H1 (cell line): ENCODE measurements at regions not wholly inside any gene's neighbourhood (a gene's known extent, or its start where the extent isn't known, plus 50 kb on each side); places are given as distances from the start of the nearest gene placed in this dataset.

Experiments
- CTCF ChIA-PET: fragments of 300-600 bp; sonication (Branson Sonifier 250); formaldehyde crosslinking; loops from one replicate; lab custom pipeline; 2021; ENCODE audit not compliant: partially characterized antibody; lab: Charles Lee
- POLR2A ChIA-PET: fragments of 300-600 bp; sonication (Branson Sonifier 250); formaldehyde crosslinking; loops from one replicate; lab custom pipeline; 2021; ENCODE audit warnings: inconsistent platforms; ENCODE audit not compliant: partially characterized antibody; lab: Charles Lee
- DNase-seq, 2 experiments: peaks; one replicate each; pipeline versions ENCODE4 v3.0.0 to v3.0.0-alpha.2; 2010 to 2022; ENCODE audit warnings: low spot score in 2 of 2, low read depth in 1 of 2, mixed read lengths in 1 of 2
- FAIRE-seq: peaks from 2 replicates; lab custom pipeline; 2011; peaks lifted over from hg19 to GRCh38; lab: Jason Lieb, UNC
- H2AFZ ChIP-seq: 2 replicates; pipeline ENCODE4 v1.8.1; 2012; ENCODE audit warnings: low read length, inconsistent platforms
- H2AK5ac ChIP-seq: 2 replicates; pipeline ENCODE4 v1.6.1; 2013; ENCODE audit warnings: low read depth, low read length
- H2BK120ac ChIP-seq: replicated peaks from 2 replicates; pipeline ENCODE3; 2013; ENCODE audit warnings: low read depth, low read length, inconsistent platforms
- H2BK12ac ChIP-seq: 2 replicates; pipeline ENCODE4 v1.6.1; 2013; ENCODE audit warnings: low read depth, low read length
- H2BK15ac ChIP-seq: 2 replicates; pipeline ENCODE4 v1.6.1; 2013; ENCODE audit warnings: low read length
- H2BK20ac ChIP-seq: 2 replicates; pipeline ENCODE4 v1.6.1; 2013; ENCODE audit warnings: low read length
- H2BK5ac ChIP-seq: 2 replicates; pipeline ENCODE4 v1.6.1; 2013; ENCODE audit warnings: low read depth, low read length
- H3K14ac ChIP-seq: 2 replicates; pipeline ENCODE4 v1.6.1; 2013; ENCODE audit warnings: inconsistent platforms; ENCODE audit not compliant: insufficient read length
- H3K18ac ChIP-seq: 2 replicates; pipeline ENCODE4 v1.6.1; 2013; ENCODE audit warnings: low read length; ENCODE audit errors: extremely low read depth
- H3K23ac ChIP-seq: 2 replicates; pipeline ENCODE4 v1.6.1; 2013; ENCODE audit warnings: inconsistent platforms; ENCODE audit not compliant: insufficient read length
- H3K23me2 ChIP-seq: 2 replicates; pipeline ENCODE4 v1.6.1; 2013; ENCODE audit warnings: low read depth, low read length
- H3K27ac ChIP-seq: 2 replicates; pipeline ENCODE4 v1.6.1; 2011; ENCODE audit warnings: low read depth, low read length, inconsistent platforms
- H3K27me3 ChIP-seq, 4 experiments: replicated peaks in 1 of 4; 1 replicate in 1 of 4; 2 replicates in 3 of 4; pipeline versions ENCODE4 v1.6.1 to v1.8.1; 2011 to 2013; ENCODE audit warnings: low read length in 3 of 4, mild to moderate bottlenecking in 3 of 4, inconsistent platforms in 2 of 4, mixed read lengths in 2 of 4, moderate library complexity in 1 of 4; ENCODE audit not compliant: control insufficient read depth in 3 of 4, insufficient read depth in 3 of 4; ENCODE audit errors: extremely low read depth in 1 of 4
- H3K36me3 ChIP-seq, 4 experiments: 2 replicates each; pipeline versions ENCODE4 v1.6.1 to v1.8.1; 2011 to 2013; ENCODE audit warnings: mild to moderate bottlenecking in 4 of 4, low read length in 3 of 4, moderate library complexity in 2 of 4, control low read depth in 1 of 4, inconsistent platforms in 1 of 4; ENCODE audit not compliant: insufficient read depth in 4 of 4, control insufficient read depth in 2 of 4
- H3K4ac ChIP-seq: replicated peaks from 2 replicates; pipeline ENCODE3; 2013; ENCODE audit warnings: low read length, low read depth, mixed read lengths, inconsistent platforms; ENCODE audit not compliant: insufficient read length
- H3K4me1 ChIP-seq, 4 experiments: replicated peaks in 1 of 4; 1 replicate in 1 of 4; 2 replicates in 3 of 4; pipeline versions ENCODE4 v1.6.1 to v1.8.1; 2011 to 2013; ENCODE audit warnings: low read length in 3 of 4, inconsistent platforms in 2 of 4, mixed read lengths in 1 of 4; ENCODE audit not compliant: insufficient read depth in 4 of 4, control insufficient read depth in 3 of 4
- H3K4me2 ChIP-seq, 2 experiments: 2 replicates each; pipeline versions ENCODE4 v1.6.1 to v1.8.1; 2011 to 2013; ENCODE audit warnings: low read depth in 2 of 2, low read length in 2 of 2, control low read depth in 1 of 2, inconsistent platforms in 1 of 2, mild to moderate bottlenecking in 1 of 2; ENCODE audit not compliant: insufficient read depth in 1 of 2
- H3K4me3 ChIP-seq, 4 experiments: fragments of 200-600, 300-600 bp in 1 of 4; sonication (generic), shearing (Covaris generic), sonication (Bioruptor Twin) in 1 of 4; 2 replicates each; pipeline versions ENCODE4 v1.5.1 to v1.8.1; 2011 to 2016; ENCODE audit warnings: low read length in 4 of 4, low read depth in 3 of 4, control low read depth in 2 of 4, inconsistent platforms in 2 of 4, mild to moderate bottlenecking in 2 of 4, mixed read lengths in 1 of 4, moderate library complexity in 1 of 4; ENCODE audit not compliant: insufficient read depth in 2 of 4; ENCODE audit errors: extremely low read depth in 1 of 4
- H3K56ac ChIP-seq: replicated peaks from 2 replicates; pipeline ENCODE3; 2013; ENCODE audit warnings: low read depth, mild to moderate bottlenecking, mixed read lengths, low read length, inconsistent platforms; ENCODE audit not compliant: insufficient read length
- H3K79me1 ChIP-seq: 2 replicates; pipeline ENCODE4 v1.6.1; 2013; ENCODE audit warnings: low read depth, low read length, control low read depth
- H3K79me2 ChIP-seq, 2 experiments: 2 replicates each; pipeline versions ENCODE4 v1.6.1 to v1.8.1; 2012 to 2013; ENCODE audit warnings: low read length in 2 of 2, mild to moderate bottlenecking in 2 of 2, inconsistent platforms in 1 of 2; ENCODE audit not compliant: insufficient read depth in 2 of 2, control insufficient read depth in 1 of 2
- H3K9ac ChIP-seq, 4 experiments: replicated peaks in 1 of 4; 1 replicate in 1 of 4; 2 replicates in 3 of 4; pipeline versions ENCODE4 v1.6.1 to v1.8.1; 2011 to 2013; ENCODE audit warnings: low read depth in 3 of 4, low read length in 3 of 4, control low read depth in 2 of 4, mild to moderate bottlenecking in 2 of 4, moderate library complexity in 2 of 4, inconsistent platforms in 1 of 4; ENCODE audit errors: extremely low read depth in 1 of 4
- H3K9me3 ChIP-seq, 2 experiments: 2 replicates each; pipeline versions ENCODE4 v1.6.1 to v1.8.1; 2012 to 2013; ENCODE audit warnings: mild to moderate bottlenecking in 2 of 2, moderate library complexity in 2 of 2, control low read depth in 1 of 2, inconsistent platforms in 1 of 2, low read depth in 1 of 2, low read length in 1 of 2, mixed read lengths in 1 of 2; ENCODE audit not compliant: insufficient read depth in 2 of 2
- H4K20me1 ChIP-seq, 2 experiments: replicated peaks in 1 of 2; 2 replicates each; pipeline versions ENCODE3 to v1.8.1; 2011 to 2013; ENCODE audit warnings: inconsistent platforms in 2 of 2, low read length in 2 of 2, mild to moderate bottlenecking in 1 of 2; ENCODE audit not compliant: insufficient read depth in 2 of 2, control insufficient read depth in 1 of 2
- H4K5ac ChIP-seq: 2 replicates; pipeline ENCODE4 v1.6.1; 2013; ENCODE audit warnings: low read length, low read depth, mixed read lengths, inconsistent platforms; ENCODE audit not compliant: insufficient read length
- H4K8ac ChIP-seq: 2 replicates; pipeline ENCODE4 v1.8.0; 2013; ENCODE audit warnings: mild to moderate bottlenecking, moderate library complexity, low read length, inconsistent platforms; ENCODE audit not compliant: insufficient read depth; ENCODE audit errors: extremely low read depth
- H4K91ac ChIP-seq: replicated peaks from 2 replicates; pipeline ENCODE3; 2013; ENCODE audit warnings: low read length, mixed read lengths, inconsistent platforms; ENCODE audit not compliant: insufficient read length
- BACH1 ChIP-seq: IDR thresholded peaks from 2 replicates; pipeline ENCODE4 v1.6.1; 2012; ENCODE audit warnings: low read length, improper control_type of control experiment
- BRCA1 ChIP-seq: IDR thresholded peaks from 2 replicates; pipeline ENCODE4 v1.6.1; 2012; ENCODE audit warnings: low read depth, low read length, improper control_type of control experiment
- EGR1 ChIP-seq: IDR thresholded peaks from 2 replicates; pipeline ENCODE4 v1.6.1; 2011; ENCODE audit warnings: low read depth, low read length, borderline replicate concordance
- EP300 ChIP-seq, 2 experiments: IDR thresholded peaks; 1 replicate in 1 of 2; 2 replicates in 1 of 2; pipeline ENCODE4 v1.6.1; 2011 to 2012; ENCODE audit warnings: low read depth in 2 of 2, low read length in 2 of 2, mild to moderate bottlenecking in 2 of 2, borderline replicate concordance in 1 of 2, inconsistent platforms in 1 of 2, moderate library complexity in 1 of 2
- EZH2 ChIP-seq: fragments of 200-600 bp; sonication (generic); IDR thresholded peaks from 2 replicates; pipeline ENCODE4 v1.7.1; 2012; ENCODE audit warnings: low read depth, mild to moderate bottlenecking, moderate library complexity, low read length, inconsistent platforms; ENCODE audit not compliant: severe bottlenecking
- FOSL1 ChIP-seq: IDR thresholded peaks from 2 replicates; pipeline ENCODE4 v1.6.1; 2011; ENCODE audit warnings: mild to moderate bottlenecking, low read depth, low read length, moderate library complexity; ENCODE audit not compliant: insufficient read depth
- HDAC6 ChIP-seq: IDR thresholded peaks from one replicate; pipeline ENCODE4 v1.7.1; 2012; ENCODE audit warnings: low read depth, mild to moderate bottlenecking, inconsistent platforms, low read length, moderate library complexity
- KDM4A ChIP-seq: IDR thresholded peaks from one replicate; pipeline ENCODE4 v1.7.1; 2012; ENCODE audit warnings: low read depth, mild to moderate bottlenecking, moderate library complexity, low read length, inconsistent platforms; ENCODE audit not compliant: severe bottlenecking
- KDM5A ChIP-seq: fragments of 200-600 bp; IDR thresholded peaks from 2 replicates; pipeline ENCODE4 v1.7.1; 2012; ENCODE audit warnings: mild to moderate bottlenecking, low read length, inconsistent platforms, mixed read lengths
- MAFK ChIP-seq: IDR thresholded peaks from 2 replicates; pipeline ENCODE4 v1.6.1; 2012; ENCODE audit warnings: low read depth, mild to moderate bottlenecking, improper control_type of control experiment, low read length
- RBBP5 ChIP-seq: IDR thresholded peaks from 2 replicates; pipeline ENCODE4 v1.7.1; 2012; ENCODE audit warnings: low read depth, mild to moderate bottlenecking, inconsistent platforms, low read length, moderate library complexity, borderline replicate concordance
- SUZ12 ChIP-seq: fragments of 200-600 bp; sonication (generic); IDR thresholded peaks from 2 replicates; pipeline ENCODE4 v1.6.1; 2012; ENCODE audit warnings: mild to moderate bottlenecking, inconsistent platforms, low read length, moderate library complexity, mixed read lengths
- YY1 ChIP-seq: IDR thresholded peaks from 2 replicates; pipeline ENCODE4 v1.6.1; 2011; ENCODE audit warnings: low read depth, mild to moderate bottlenecking, low read length
- ZNF274 ChIP-seq: IDR thresholded peaks from 2 replicates; pipeline ENCODE4 v1.7.0; 2012; ENCODE audit warnings: low read length, borderline replicate concordance; ENCODE audit errors: extremely low read depth
- WGBS, 2 experiments: shearing (Covaris generic) in 1 of 2; methylation state at CpG; one replicate each; pipeline versions ENCODE4 v1.1.6 to v1.1.7; 2013 to 2015; ENCODE audit warnings: low lambda C conversion rate in 2 of 2, mixed read lengths in 2 of 2, inconsistent platforms in 1 of 2, low coverage in 1 of 2, missing lambda C conversion rate in 1 of 2; ENCODE audit not compliant: insufficient replicate concordance in 2 of 2, insufficient coverage in 1 of 2, insufficient read length in 1 of 2; ENCODE audit errors: extremely low coverage in 1 of 2, missing lambda C conversion rate in 1 of 2; 5-methylcytosine and 5-hydroxymethylcytosine counted together

GRCh38 chr11:44444770-44445321 is 120.6 kb upstream of the CD82 start:
- no peak for FAIRE-seq
- H2BK15ac ChIP-seq: 0 out of 2 replicates have a peak overlapping the region, but pooled peaks have one; percentile 16
- peaks cover 0 to 2% (median 0%) of the 10 kb centered on the region in 4 experiments; a peak in 2 of 7 replicates for H3K27me3 ChIP-seq
- no peaks in the 10 kb centered on the region for H3K36me3 ChIP-seq
- no peak overlapping the region for H3K27ac ChIP-seq
- no peak overlapping the region for H3K18ac ChIP-seq
- H3K79me1 ChIP-seq: no peaks in the 10 kb centered on the region
- peaks cover 3 to 14% (median 7%) of the 10 kb centered on the region in 4 experiments; a peak in 5 of 7 replicates for H3K4me1 ChIP-seq
- no peak overlapping the region for H2BK12ac ChIP-seq
- H3K4ac ChIP-seq: peak overlapping the region; percentile 29
- H4K8ac ChIP-seq: no peak overlapping the region
- DNase-seq: no peak
- no peak overlapping the region for H3K56ac ChIP-seq
- no peak overlapping the region for H2BK20ac ChIP-seq
- POLR2A ChIA-PET: interaction anchor here (0.8 to 1.6 kb wide), 2 partner anchors 18 to 26 kb away, joined by 4 to 5 read pairs; no protein-coding TSS in a partner anchor
- H2AFZ ChIP-seq: no peak overlapping the region
- H3K23ac ChIP-seq: no peak overlapping the region
- no peak overlapping the region for H3K4me2 ChIP-seq
- no peak overlapping the region for H3K4me3 ChIP-seq
- H4K91ac ChIP-seq: no peak overlapping the region
- no peak overlapping the region for H2BK5ac ChIP-seq
- no peak overlapping the region for H3K14ac ChIP-seq
- CTCF ChIA-PET: interaction anchor here (0.8 to 3.0 kb wide), 5 partner anchors 9 to 18 kb away, joined by 3 to 18 read pairs (median 5); no protein-coding TSS in a partner anchor
- H4K20me1 ChIP-seq: no peaks in the 10 kb centered on the region
- WGBS, 2 experiments: 57% methylated on average over 3 of the region's 3 CpGs; no CpG with 5 or more reads in 1 of the 2 experiments
- no peak overlapping the region for H3K9ac ChIP-seq
- H2BK120ac ChIP-seq: no peak overlapping the region
- H3K79me2 ChIP-seq: no peaks in the 10 kb centered on the region
- no peaks in the 10 kb centered on the region for H3K9me3 ChIP-seq
- H3K23me2 ChIP-seq: no peaks in the 10 kb centered on the region; the same call in 1 of the 2 replicates
- H2AK5ac ChIP-seq: no peak overlapping the region
- no peak overlapping the region for H4K5ac ChIP-seq
- TF ChIP-seq RBBP5 (no peak), EZH2 (no peak), EGR1 (no peak), KDM5A (no peak), MAFK (no peak), FOSL1 (no peak), HDAC6 (no peak), EP300 (IDR thresholded peaks at IDR 0.05; ENCODE audit: borderline replicate concordance in 1 of 2, low read depth in 2 of 2, low read length in 2 of 2) (no peak), SUZ12 (no peak), YY1 (no peak), KDM4A (no peak), BRCA1 (no peak), ZNF274 (no peak), BACH1 (no peak)
